ENCODE measurements at regions not wholly inside any gene's neighbourhood (a gene's known extent, or its start where the extent isn't known, plus 50 kb on each side); places are given as distances from the start of the nearest gene placed in this dataset.

- no peak for TF ChIP-seq CTCF (conservative IDR thresholded peaks at IDR 0.05 in 1 of 2, IDR thresholded peaks at IDR 0.05 in 1 of 2; ENCODE audit: low read depth in 1 of 2, low read length in 2 of 2)
- TF ChIP-seq EZH2 (IDR thresholded peaks at IDR 0.05; ENCODE audit: low read length, missing control alignments), result no peak
These were observed 219.3 kb upstream of the MKLN1 start for GRCh38 chr7:131108212-131108940.
